Hindlimb muscle (tissue), 1 donor: ENCODE measurements at regions not wholly inside any gene's neighbourhood (a gene's known extent, or its start where the extent isn't known, plus 50 kb on each side); places are given as distances from the start of the nearest gene placed in this dataset.

Experiments
- DNase-seq: peaks from one replicate; pipeline ENCODE4 v3.0.0-alpha.2; 2013

- DNase-seq: no peak
Observed at GRCh38 chrX:39576041-39576872, 521.5 kb downstream of the BCOR start.

GRCh38 chrX:39577206-39577984 is 520.4 kb downstream of the BCOR start:
- DNase-seq: no peak

GRCh38 chrX:39577985-39578869 is 519.5 kb downstream of the BCOR start:
- no peak for DNase-seq

GRCh38 chrX:39580043-39580442 is 517.7 kb downstream of the BCOR start:
- DNase-seq: no peak

- no peak for DNase-seq
Observed at GRCh38 chrX:39581411-39581810, 516.3 kb downstream of the BCOR start.

GRCh38 chrX:39582091-39582490 is 515.7 kb downstream of the BCOR start:
- DNase-seq: no peak

- DNase-seq: no peak
Observed at GRCh38 chrX:39582976-39583375, 514.8 kb downstream of the BCOR start.

- no peak for DNase-seq
Observed at GRCh38 chrX:39585808-39586207, 511.9 kb downstream of the BCOR start.

GRCh38 chrX:39586359-39586758 is 511.4 kb downstream of the BCOR start:
- no peak for DNase-seq

- DNase-seq: no peak
Observed at GRCh38 chrX:39591099-39591498, 506.7 kb downstream of the BCOR start.

- DNase-seq: no peak
Observed at GRCh38 chrX:39592776-39593175, 505.0 kb downstream of the BCOR start.

- no peak for DNase-seq
Observed at GRCh38 chrX:39595977-39596376, 501.8 kb downstream of the BCOR start.

- DNase-seq: no peak
Observed at GRCh38 chrX:39596437-39596836, 501.3 kb downstream of the BCOR start.

GRCh38 chrX:39599339-39599738 is 498.4 kb downstream of the BCOR start:
- DNase-seq: no peak

- DNase-seq: no peak
Observed at GRCh38 chrX:39600222-39600621, 497.5 kb downstream of the BCOR start.

- no peak for DNase-seq
Observed at GRCh38 chrX:39601231-39602177, 496.3 kb downstream of the BCOR start.

GRCh38 chrX:39602195-39602594 is 495.6 kb downstream of the BCOR start:
- DNase-seq: no peak

GRCh38 chrX:39603230-39603629 is 494.5 kb downstream of the BCOR start:
- DNase-seq: no peak

GRCh38 chrX:39605183-39605582 is 492.6 kb downstream of the BCOR start:
- no peak for DNase-seq

- DNase-seq: no peak
Observed at GRCh38 chrX:39605866-39606265, 491.9 kb downstream of the BCOR start.

- DNase-seq: no peak
Observed at GRCh38 chrX:39609941-39610340, 487.8 kb downstream of the BCOR start.

GRCh38 chrX:39611468-39611867 is 486.3 kb downstream of the BCOR start:
- no peak for DNase-seq
